CD4-positive, alpha-beta T cell treated with Interferon gamma for 1 hour (primary cell): ENCODE measurements at regions not wholly inside any gene's neighbourhood (a gene's known extent, or its start where the extent isn't known, plus 50 kb on each side); places are given as distances from the start of the nearest gene placed in this dataset.

Experiments
- DNase-seq: peaks from one replicate; pipeline ENCODE4 v3.0.0-alpha.2; 2020

DNA sequence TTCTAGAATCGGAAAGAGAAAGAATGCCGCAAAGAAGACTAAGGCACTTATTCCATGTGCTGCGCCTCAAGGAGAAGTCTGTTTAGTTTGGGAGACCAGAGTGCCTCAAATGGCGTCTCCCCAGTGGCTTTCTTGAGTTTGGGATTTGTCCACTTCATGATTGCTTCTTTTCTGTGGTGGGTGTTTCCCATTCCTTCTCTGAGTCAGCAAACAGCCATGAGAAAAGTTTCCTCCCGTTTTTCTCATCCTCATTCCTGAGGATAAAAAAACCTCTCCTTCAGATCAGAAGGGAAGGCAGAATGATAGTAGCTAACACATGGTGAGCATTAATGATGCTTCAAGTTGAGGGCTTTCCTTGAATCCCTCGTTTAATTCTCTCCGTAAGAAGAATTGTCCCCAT lies 275.9 kb upstream of the WWC1 start:
- no peak for DNase-seq

DNA sequence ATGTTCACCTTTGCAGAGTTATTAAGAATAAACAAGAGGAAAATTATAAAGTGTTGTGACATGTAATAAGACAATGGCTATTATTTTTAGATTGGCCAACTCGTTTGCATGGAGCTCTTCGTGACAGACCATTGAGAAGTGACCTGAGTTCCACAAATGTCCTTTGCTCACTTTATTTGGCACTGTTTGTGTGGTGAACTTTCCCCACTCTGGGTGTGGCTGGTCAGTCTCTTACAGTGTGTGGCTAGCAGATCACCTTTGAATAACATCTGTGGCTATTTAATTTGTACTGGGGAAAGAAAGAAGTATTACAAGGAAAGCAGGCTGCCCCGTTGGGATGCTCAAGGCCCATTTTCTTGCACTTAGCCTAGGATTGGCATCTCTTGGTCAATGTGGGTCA lies 274.1 kb upstream of the WWC1 start:
- DNase-seq = no peak

DNA sequence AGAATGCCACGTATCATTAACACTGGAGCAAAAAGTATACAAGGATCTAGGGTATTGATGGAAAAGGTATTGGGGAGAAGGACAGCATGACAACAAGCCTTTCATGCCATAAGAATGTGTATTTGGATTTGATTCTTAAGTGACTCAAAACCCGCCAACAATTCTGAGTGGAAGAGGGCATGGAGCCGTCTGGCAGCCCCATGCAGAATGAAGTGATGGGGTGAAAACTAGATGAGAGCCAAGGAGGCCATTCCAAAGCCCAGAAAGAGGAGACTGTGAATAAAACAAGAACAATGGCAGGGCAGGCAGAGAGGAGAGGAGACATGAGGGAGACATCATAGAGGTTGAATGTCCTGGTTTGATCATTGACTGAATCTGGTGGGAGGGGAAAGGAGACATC lies 272.3 kb upstream of the WWC1 start:
- no peak for DNase-seq

DNA sequence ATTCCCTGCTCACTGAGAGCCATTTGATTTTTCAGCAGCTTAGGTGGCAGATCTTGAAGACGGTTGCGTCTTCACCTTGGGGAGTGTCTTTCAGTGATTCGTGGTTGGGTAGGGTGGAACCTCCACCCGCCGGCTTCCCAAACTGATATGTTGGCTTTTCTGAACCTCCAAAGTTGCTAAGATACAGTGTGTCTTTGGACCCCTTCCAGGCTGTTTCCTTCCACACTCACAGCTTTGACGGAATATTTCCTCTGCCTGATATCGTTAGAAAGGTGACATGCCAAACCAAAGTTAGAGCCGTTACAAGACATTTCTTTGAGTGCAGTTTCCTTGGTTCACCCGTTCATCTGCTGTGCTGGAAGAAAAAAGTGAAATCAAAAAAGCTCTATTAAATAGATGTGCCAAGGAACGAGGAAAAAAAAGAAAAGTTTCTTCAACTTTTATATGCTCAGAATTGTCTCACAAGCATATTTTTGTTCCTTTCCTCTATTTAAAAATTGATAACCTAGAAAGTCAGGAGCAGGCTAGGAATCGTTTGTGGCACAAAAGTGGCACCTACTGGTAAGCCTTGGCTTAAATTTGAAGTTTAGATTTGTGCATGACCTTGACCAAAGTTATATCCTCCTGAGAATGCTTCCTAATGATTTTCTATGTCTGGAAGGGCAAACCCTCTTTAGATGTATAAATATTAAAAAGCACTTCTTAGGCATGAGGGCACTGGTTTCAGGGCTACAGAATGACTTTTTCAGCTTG lies 270.7 kb upstream of the WWC1 start:
- DNase-seq = no peak

DNA sequence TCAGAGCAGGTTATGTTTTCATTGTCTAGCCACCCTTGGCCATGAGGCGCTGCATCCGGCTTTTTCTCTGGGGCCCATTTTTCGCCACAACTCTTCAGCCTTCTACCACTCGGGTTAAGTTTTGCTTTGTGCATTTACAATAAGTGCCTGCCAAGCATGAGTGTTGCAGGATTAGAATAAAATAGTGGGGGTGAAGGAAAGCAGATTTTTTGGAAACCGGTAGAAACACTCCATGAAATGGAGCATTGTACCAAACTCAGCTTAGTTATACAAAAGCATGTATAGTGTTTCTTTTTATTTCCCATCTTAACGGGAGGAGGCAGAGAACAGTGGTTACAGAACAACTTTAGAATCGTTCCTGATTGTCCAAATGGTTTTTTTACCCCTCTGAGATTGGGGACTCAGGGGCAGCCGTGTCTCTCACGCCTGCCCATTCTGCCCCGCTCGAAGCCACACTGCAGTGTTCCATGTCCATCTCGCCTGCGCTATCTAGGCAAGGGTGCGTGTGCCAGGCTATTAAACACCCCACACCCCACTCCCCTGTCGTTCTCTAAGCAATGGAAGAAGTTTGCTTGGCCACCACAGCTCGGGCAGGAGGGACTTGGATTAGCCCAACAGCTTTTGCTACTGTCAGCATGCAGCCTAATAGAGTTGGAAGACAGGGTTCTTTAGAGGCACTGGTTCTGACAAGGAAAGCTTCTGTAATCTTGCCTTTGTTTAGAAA lies 268.8 kb upstream of the WWC1 start:
- DNase-seq = no peak

DNA sequence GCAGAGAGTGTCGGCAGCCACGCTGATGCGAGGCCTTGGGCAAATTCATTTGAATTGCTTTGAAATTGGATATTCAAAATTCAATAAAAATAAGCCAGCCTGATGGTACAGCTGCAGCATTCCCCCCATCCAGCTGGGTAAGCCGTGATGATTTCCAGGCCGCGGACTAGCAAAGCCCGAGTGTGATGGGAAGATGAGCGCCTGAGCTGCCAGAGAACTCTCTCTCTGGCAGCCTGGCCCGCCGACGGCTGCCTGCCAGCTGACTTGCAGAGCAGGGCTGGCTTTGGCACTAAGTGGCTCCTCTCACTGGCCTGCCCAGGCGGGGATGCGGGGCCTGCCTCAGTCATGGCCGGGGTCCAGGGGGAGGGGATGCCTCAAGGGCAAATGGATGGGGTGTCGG lies 268.3 kb upstream of the WWC1 start:
- no peak for DNase-seq

DNA sequence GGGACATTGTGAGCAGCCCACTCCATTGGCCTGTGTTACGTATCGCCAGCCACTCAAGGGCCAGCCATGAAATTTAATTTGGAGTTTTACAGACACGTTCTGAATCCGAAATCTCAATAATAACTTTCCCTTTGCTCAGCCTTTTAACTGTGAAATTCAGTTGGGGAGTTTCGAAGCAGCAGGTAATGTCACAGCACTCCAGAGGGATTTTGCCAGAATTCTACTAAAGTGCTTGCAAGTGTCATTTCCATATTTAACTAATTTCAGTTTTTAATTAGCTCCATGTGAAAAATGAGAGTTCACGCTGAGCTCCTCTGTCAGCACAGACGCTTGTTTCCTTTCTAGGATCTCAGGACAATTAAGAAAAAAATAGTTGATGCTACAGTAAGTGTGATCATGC lies 267.1 kb upstream of the WWC1 start:
- DNase-seq = no peak

DNA sequence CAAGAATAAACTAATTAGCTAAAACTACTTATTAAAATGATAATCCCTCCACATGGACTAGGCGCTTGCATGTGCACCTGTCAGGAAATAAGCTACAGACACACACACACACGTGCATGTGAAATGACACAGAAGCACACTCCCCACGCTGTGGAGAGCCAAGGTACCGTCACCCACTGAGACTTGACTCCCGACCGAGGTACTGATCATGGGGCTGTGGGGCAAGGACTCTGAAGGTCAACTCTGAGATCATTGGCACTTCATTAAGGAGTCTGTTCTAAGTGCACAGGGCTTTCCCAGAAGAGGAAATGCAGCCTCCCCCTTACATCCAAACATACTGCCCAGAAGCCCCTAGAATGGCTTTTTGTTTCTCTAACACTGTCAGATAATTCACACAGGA lies 264.4 kb upstream of the WWC1 start:
- DNase-seq = no peak

DNA sequence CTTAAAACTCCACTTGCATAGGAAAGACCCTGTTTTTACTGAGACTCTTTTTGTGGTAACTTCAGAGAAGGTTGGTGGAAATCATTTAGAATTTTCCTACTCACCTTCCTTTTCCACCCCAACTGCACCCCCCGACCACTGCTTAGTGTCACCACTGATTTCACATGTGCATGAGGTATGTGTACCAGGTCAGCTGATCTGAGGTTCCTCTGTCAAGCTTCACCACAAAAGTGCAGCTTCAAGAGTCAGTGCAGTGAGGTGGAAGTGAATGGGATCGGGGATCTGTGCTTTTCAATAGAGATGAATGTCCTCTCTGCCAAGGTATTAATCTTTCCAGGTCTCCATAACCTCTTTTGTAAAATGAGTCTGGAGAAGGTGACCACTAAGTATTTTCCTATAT lies 260.5 kb upstream of the WWC1 start:
- no peak for DNase-seq

DNA sequence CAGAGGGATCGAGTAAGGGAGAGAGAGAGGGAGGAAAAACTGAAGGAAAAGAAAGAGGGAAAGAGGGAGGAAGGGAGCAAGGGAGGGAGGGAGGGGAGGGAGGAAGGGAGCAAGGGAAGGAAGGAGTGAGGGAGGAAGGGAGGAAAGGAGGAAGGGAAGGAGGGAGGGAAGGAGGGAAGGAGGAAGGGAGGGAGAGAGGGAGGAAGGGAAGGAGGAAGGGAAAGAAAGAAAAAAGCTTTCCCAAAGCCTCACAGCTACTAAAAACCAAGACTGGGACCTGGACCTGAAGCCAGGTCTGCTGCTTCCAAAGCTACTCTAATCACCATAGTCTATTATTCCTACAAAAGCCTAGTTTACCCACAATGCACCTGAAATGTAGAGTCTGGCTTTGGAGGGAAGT lies 259.8 kb upstream of the WWC1 start:
- DNase-seq = no peak

DNA sequence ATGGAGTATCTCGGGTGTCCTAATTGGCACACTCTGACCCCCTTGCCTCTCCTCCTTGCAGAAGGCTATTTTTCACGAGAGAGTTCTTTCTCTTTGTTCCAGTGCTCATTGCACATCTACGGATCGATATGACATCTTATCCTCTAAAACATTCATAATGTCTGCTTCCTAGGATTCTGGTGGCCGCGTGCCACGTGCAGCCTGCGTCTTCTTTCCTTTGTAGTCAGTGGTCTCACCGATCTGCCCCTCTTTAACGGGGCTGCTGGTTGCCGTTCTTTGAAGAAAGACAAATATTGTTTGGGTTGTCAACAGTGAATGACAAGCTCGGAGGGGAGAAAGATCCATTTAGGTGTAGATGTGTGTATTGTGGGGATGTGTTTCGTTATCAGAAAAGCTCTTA lies 252.4 kb upstream of the WWC1 start:
- DNase-seq = no peak

DNA sequence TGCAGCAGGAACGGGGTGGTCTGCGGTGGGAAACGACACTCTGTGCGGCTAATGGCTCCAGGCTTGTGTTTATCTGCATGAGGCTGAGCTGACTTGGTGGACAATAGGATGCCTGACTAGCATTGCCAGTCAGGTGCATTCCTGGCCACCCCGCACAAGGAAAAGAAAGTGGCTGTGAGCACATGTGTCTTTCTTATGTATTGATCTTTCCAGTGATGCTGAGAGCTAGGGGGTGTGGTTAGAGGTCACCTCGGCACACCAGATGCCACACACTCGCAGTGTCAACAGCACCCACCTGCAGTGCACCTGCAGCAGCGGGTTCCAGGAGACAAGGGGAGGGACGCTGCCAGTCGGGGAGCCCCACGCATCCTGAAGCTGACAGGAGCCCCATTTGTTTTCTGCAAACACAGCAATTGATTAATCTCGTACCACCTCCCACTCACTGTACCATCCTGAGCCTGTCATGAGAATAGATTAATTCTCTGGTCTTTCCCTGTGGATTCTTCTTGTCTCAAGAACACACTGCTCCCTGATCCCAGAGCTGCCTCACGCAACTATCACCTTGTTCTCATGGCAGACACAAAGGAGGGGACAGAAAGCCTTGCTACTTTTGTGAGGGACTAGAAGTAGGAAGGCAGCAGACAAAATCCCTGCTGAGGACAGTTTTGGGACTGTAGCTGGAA lies 251.7 kb upstream of the WWC1 start:
- DNase-seq = no peak

DNA sequence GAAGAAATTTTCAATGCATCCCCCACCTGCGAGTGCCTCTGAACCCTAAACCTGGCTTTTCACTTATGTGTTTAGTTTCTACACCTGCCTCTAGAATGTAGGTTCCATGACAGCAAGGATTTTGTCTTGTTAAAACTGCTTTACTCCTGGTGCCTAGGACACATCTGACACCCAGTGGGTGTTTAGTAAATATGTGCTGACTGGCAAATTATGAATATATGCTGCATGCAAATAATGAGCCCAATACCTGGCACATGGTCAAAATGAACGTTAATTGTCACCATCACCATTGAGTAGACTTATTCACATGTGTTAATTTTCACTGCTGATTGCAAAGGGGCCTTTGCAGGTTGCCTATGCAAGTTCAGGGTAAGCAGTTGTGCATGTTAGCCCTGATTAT lies 249.9 kb upstream of the WWC1 start:
- no peak for DNase-seq

DNA sequence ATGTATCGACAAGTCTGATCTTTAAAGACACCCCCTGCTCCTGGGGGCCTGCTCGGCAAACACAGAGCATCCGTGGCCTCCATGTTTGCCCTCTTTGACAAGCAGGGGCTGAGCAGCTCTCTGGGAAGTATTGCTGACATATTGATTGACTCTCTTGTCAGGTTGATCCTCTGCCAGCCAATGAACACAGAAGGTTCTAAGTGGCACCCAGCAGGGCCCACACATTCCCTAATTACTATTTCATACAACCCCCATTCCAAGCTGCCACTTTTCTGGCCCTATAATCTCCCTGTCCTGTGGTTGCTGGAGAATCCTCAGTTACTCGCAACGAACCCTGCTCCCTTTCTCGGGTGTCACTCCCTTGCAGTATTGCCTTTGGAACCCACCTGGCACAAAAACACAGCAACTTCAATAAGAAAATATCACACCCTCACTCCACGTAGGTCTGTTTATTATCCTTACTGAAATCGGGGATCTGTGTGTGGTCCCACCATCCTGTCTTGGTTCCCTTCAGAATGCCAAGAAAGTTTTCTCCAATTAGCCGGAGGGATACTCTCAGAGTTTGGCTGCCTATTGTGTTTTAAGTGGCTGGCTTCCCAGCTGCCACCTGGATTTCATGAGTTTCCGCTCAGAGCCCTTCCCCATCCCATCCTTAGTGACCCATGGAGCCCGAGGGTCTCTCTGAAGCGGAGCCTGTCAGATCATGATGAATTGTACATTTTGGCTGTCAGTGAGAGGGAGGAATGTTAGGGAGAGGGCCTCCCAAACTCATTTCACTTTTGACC lies 249.0 kb upstream of the WWC1 start:
- no peak for DNase-seq

DNA sequence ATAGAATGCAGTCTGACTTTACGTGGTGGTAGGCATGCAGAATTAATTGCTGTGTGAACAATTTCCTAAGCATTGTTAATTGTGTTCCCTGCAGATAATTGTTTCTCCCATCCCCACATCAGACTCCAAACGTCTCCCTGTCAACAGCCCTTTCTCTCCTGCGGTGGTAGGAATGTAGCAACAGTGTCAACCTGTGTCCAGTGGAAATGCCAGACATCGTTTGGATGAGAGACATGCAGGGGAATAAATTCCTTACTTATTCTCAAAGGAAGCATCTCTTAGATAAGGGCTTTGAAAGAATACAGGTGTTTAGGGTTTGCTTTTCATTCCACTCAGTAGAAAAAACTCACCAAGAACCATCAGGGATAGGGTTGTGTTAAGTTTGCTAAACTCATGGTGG lies 245.3 kb upstream of the WWC1 start:
- no peak for DNase-seq

DNA sequence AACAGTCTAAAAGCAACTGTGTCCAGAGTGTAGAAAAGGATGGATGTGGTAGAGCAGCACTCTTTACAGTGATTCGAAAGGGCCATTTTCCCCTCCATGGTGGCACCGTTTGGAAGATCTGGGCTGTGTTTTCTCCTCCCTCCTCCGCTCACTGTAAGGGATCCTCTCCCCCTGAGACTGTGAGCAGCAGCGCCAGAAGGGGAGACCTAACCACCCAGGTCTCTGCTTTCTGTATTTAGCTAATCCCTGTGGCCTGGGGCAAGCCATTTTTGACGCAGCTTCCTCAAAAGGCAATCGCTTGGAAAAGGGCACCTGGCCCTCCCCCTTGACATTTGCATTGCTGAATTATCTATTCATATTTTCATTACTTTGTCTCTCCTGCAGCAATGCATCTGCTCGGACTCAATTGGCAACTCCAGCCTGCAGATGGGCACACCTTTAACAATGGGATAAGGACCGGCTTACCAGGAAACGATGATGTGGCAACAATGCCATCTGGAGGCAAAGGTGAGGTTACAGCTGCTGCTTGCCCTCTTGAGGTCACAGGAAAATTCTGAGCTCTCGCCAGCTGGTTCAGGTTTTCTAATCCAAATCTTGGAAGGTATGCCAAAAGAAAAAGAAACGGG lies 244.3 kb upstream of the WWC1 start:
- no peak for DNase-seq

DNA sequence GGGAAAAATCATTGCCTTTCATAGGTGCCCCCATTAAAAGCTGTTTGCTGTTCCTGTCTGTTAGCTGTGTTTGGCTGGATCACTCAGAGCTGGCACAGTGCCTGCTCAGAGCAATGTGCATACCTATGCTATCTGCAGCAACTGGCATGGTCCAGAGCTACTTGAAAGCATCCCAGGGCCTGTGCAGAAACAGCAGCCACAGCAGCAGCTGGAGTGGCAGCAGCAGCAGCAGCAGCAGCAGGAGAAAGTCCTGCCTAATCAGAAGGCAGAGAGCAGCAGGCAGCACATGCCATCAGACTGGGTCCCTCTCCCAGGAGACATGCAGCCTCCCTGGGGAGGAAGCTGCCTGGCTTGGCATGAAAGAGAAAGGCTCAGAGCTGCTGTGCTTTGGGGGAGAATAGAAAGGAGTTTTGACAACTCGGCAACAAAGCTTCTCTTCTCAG lies 243.8 kb upstream of the WWC1 start:
- DNase-seq = no peak

DNA sequence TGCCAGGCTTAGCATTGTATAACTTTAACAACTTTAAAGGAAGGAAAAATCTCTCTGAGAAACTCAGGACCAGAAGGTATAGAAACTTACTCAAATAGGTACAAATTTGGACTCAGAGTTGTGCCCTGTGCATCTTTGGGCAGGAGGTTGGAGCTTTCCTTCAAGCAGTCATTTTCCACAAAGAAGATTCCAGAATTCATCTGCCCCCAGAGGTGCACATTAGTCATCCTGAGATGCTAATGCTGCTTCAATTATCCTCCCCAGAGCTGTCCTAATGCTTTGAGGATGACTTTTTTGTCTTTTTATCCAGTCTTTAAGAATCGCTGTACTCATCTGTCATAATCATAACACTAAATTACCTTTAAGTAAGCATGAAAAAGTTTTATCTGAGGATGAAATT lies 243.0 kb upstream of the WWC1 start:
- DNase-seq = no peak

DNA sequence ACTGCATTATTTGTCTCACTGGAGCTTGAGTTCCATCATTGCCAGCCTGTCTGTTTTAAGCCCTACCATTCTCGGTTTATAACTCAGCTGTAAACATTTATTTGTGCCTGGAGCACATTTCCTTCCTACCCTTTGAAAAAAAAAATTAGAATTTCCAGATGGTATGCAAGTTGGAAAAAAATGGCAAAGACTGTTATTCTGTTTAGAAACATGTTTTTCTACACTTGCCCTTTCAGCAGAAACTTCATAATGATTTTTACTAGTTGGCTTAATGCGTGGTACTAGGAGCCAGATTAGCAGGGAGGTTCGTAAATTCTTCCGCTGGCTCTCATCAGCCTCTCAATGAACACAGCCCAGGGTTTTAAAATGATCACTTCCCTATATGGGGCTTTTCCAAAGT lies 238.8 kb upstream of the WWC1 start:
- DNase-seq = no peak

DNA sequence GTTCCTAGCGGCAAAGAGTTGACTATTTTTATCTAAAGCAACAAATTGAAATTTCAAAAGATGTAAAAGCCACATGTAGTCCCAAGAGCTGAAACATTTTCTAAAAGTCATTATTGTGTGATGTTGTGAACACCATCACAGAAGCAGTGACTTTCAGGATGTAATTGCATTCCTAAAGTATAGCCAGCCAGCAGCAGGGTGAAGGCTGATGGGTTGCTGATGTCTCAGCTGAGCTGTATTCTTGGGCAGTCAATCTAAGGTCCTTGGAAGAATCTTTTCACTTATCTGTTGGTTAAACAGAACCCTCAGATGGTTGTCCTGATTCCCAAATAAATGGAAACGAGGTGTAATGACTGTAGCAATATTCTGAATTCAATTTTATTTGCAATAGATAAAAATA lies 237.4 kb upstream of the WWC1 start:
- no peak for DNase-seq

DNA sequence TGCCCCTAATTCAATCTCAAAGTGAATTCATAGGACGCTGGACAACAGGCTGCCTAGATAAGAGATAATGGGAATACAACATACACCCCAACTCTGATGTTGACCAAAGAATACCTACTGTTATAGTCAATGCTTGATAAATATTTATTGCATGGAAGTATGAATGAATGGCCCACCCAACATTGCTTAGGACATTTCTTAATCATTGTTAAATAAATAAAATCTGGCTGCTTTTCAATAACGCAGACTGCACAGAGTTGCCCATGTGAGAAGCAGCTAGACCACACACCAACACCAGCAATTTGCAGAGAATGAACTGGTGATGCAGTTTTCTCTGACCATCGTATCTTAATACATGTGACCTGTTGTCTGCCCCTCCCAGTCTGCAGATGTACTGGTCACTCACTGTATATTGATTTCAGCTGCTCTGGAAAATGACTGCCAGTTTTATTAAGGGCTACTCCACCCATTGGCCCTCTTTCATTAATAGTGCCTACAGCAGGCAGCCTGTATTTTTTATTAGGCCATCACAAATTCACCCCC lies 236.2 kb upstream of the WWC1 start:
- DNase-seq = no peak

DNA sequence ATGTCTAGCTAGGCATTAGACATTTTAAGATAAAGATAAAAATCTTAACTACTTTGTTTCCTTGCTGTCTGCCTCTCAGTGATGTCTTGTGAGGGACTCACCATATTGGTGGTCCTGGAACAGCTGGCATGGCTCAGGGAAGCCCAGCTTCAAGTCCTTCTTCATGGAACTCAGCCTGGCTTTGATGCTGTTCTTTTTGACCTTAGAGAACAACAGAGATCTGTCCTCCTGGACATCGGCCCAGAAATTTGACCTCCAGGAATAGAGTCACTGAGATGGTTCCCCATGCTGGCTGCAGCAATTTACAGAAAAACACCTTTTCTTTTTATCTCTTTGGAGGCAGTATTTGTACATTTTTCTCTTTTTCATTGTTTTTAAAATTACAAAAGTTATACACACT lies 235.5 kb upstream of the WWC1 start:
- no peak for DNase-seq
